ENCODE measurements at regions not wholly inside any gene's neighbourhood (a gene's known extent, or its start where the extent isn't known, plus 50 kb on each side); places are given as distances from the start of the nearest gene placed in this dataset.

DNA sequence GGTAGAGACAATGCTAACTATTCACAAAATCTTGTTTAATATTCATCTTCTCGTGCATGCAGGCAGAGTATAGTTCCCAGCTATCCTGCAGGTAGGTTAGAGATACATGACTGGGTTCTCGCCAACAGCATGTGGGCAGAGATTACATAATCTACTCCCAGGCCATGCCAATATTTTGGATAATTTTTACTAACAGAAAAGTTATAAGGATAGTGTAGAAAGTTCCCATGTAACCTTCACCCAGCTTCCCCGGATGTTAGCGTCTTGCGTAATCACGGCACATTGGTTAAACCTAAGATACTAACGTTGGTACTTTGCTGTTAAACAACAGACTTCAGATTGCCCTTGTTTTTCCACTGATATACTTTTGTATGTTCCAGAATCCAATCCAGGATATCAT, 215.5 kb upstream of the LARGE1 start:
- no peak for DNase-seq (ENCODE audit: low read depth in 2 of 2)

DNA sequence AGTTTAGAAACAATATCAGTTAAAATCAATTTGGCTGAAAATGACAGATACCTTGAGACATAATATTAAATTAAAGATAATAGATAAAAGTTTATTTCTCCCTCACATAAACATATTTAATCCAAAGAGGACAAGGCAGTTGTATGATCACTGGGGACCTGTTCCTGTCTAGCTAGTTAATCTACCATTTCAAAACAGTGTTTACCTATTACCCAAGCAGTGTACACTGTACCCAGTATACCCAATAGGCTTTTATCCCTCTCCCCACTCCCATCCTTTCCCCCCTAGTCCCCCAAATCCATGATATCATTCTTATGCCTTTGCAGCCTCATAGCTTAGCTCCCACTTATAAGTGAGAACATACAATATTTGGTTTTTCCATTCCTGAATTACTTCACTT, 229.7 kb upstream of the LARGE1 start:
- no peak for DNase-seq (ENCODE audit: low read depth in 2 of 2)

DNA sequence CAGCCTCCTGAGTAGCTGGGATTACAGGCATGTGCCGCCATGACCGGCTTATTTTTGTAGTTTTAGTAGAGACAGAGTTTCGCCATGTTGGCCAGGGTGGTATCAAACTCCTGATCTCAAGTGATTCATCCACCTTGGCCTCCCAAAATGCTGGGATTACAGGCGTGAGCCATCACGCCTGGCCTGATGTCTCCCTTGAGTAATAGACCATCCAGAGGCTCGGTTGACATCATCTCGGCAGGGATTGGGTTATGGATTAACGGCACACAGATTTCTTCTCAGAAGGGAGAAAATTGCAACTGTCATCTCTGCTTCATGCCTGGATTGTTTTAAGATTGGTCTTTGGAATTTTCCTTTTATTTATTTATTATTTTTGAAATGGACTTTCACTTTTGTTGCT, 239.2 kb upstream of the LARGE1 start:
- no peak for DNase-seq (ENCODE audit: low read depth in 2 of 2)

DNA sequence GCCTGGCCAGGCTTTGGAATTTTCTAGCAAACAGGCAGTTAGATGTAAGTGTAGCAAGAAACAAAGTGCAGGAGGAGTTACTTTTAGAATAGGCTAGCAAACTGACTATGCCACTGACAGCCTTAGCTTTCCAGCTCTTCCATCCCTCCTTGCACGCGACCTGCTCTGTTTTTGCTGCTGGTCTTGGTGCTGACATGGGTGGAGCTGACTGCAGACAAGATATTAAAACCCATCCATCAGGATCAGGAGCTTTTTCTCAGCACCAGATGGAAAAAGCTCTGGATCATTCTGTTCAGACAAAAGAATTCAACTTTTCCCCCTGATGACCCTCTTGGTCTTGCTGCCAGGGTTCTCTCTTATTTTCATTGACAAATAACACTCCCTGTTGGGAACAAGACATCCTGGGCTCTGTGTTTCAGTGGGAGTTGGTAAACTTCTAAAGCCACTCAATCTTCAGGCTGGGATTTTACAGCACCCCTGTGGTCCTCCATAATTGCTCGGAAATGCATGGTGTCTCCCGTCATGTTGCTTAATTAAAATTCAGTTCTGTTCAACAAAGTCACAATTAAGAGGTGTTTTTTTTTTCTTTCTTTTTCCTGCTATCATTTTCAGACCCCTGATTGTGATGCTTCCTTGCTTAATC, 240.0 kb upstream of the LARGE1 start:
- no peak for DNase-seq (ENCODE audit: low read depth in 2 of 2)

DNA sequence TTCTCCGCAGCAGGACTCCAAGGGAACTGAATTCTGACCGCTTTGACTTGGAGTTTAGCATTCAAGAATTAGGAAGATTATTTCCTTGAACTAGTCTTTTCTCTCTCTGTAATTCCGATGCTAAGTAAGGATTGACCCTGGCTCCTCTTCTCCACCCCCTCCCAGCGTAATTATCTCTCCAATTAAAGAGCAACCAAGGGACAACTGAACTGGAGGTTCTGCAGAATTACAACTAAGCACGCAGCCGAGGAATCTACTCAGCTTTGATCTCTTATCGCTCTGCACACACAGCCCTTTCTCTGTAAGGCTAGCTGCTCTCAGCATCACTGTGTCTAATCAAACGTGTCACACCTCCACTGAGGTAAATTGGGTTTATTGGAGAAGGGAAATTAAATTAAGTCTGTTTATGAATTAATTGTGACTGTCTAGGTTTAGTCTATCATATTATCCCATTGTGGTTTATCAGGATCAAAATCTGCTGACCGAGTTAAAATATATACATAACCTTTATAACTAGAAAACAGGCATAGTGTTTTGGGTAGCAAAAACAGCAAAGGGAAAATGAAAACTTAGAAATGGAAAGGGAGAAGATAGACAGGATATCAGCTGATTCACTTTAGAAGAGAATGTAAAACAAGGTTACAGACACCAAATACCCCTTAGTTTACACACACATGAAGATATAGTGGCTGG, 241.3 kb upstream of the LARGE1 start:
- DNase-seq (ENCODE audit: low read depth in 2 of 2) = no peak

DNA sequence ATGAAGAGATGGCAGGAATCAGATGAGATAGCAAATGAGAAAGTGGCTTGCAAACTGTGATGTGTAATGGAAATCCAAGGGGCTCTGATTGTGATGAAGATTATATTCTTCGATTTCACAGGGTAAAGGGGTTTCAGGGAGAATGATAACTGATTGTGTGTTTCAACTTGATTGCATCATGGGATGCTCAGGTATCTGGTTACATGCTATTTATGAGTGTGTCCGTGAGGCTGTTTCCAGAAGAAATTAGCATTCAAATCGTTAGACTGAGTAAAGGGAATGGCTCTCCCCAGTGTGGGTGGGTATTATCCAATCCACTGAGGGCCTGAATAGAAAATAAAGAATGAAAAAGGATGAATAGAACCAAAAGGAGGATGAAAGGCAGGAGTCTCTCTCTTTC, 278.7 kb upstream of the LARGE1 start:
- no peak for DNase-seq (ENCODE audit: low read depth in 2 of 2)

DNA sequence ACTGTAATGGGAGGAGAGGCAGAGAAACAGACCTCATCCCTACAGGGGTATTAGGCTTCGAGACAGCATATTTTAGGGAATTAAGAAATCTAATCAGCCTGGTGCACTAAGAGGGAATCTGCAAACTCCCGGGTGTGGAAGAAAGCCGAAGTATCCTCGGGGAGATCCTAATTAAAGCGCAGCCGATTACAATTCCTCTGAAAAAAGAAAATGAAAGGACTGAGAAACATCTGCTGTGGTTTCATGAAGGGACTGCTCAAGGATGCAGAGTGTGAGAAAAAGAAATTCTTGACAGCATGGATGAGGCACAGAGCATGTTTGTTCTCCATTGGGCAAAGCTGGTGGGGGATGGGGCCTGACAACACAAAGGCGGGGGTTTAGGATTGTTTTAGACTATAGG, 290.0 kb upstream of the LARGE1 start:
- no peak for DNase-seq (ENCODE audit: low read depth in 2 of 2)

DNA sequence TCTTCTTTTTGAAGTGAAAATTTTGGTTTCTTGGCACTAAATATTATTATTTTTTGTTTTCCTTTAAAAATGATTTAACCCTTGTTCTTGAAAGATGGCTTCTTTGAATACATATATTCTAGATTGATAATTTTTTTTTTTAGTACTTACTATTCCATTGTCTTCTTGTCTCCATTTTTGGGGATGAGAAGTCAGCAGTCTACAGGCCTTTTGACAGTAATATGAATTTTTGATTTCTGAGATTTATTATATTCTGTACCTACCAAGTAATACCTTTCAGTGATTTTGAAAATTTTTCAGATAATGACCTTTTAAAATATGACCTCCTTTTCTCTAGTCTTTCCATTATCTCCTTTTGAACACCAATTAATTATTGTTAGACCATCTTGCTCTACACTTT, 294.1 kb upstream of the LARGE1 start:
- no peak for DNase-seq (ENCODE audit: low read depth in 2 of 2)

DNA sequence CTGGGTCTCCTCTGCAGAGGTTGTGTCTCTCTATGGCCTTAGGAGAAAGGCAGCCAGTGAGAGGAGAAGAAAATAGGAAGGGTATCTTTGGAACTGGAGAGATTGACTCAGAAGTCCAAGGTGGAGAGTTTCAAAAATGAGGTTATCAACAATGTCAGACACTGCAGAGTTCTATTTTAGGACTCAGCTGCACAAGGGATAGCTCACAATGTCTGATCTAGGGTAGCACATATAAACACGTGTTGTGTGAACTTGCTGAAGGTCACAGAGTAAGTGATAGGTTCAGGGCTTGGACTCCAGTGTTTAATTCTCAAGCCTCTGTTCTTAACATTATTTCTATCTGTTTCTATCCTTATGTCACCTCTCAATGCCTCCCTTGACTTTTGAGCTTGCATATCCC, 305.0 kb upstream of the LARGE1 start:
- no peak for DNase-seq (ENCODE audit: low read depth in 2 of 2)

DNA sequence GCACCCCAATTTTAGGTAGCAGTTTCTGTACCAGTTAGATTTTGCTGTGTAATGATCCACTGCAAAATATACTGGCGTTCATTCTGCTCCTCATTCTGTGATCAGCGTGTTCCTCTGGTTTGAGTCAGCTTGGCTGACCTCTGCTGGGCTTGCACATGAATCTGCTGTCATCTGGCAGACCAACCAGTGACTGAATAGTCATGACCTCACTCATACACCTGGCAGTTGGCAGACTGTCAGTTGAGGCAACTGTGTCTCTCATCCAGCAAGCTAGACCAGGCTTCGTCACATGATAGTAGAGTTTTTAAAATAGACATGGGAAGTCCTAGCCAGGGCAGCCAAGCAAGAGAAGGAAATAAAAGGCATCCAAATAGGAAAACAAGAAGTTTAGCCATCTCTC, 316.3 kb upstream of the LARGE1 start:
- DNase-seq (ENCODE audit: low read depth in 2 of 2) = no peak

DNA sequence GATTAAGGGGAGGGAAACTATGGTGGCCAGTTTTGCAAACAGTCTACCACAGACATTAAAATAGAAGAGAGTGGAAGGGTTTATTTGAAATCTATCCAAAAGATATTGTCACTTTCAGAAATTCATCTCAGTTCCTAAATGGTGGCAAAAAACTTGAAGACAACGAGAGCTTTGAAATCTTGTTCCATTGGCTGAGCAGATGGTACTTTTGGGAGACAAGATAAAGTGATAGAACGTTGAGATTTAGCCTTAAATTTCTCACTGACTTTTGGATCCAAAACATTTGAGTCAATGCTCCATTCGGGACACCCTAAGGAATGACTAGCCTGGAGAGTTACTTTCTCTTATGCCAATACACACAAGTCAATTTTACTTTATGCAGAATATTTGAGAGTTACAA, 319.1 kb upstream of the LARGE1 start:
- no peak for DNase-seq (ENCODE audit: low read depth in 2 of 2)

DNA sequence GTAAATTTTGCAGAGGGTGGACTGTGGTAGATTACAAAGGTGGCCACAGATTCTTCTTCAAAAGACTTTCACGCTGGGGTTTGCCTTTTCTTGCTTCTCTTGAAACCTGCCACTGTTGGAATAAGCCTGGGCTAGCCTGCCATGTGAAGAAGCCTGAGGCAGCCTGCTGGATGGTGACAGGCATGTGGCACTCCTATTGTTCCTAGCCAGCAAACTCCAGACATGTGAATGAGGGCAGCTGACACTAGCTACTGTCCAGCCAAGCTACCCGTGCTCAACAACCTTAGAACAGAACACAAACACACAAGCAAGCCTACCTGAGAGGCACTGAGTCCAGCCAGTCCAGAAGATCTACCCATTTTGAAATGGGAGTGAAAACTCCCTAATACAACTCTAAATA, 322.7 kb upstream of the LARGE1 start:
- no peak for DNase-seq (ENCODE audit: low read depth in 2 of 2)

DNA sequence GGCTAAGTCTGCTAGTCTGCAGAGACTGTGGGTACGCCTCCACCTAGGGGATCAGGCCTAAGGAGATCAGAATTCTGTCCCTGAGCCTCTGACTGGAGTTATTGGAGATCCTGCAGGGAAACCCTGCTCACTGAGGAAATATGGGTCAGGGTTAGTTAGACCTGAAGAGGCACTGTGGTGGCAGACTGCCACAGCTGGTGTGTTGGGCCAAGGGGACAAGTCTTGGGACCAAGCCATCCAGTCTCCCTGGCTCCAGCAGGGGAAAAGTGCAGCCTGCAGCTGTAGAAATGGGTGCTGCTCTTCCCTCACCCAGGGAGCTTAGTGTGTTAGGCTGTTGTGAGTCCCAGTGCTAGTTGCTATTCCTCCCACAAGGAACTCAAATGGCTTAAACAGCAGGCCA, 334.8 kb upstream of the LARGE1 start:
- no peak for DNase-seq (ENCODE audit: low read depth in 2 of 2)

DNA sequence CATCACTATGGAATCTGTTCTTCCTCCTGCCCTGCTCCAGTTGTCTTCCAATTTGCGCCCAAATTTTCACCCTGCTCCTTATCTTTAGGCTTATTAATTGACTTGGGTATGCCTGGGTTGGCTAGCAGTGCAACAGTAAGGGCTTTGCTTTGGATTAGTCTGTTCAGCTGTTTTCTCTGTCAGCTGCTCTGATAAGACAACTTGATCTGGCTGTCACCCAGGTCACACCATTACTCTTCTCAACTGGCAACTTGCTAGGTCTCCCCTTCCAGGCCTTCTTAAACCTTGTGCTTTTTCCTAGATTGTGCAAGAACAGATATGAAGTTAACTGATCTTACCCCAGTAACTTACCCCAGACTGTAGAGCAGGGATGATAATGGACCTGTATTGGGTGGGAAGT, 357.8 kb upstream of the LARGE1 start:
- no peak for DNase-seq (ENCODE audit: low read depth in 2 of 2)

DNA sequence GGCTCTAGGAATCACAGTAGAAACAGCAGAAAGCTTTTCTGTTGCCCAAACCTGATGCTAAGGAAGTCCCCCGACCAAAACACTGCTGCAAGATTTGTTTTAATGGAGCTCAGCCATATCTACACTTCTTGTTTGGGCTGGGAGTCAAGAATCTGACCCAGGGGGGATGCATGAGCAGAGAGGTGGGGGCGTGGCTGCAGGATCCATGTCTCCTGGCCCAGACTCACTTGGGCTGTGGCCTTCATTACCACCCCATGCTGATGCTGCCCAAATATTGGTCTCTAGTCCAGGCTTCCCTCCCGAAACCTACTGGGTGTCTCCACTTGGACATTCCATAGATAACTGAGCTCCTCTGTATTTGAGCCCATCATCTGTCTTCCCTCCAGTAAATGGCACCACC, 361.5 kb upstream of the LARGE1 start:
- no peak for DNase-seq (ENCODE audit: low read depth in 2 of 2)

DNA sequence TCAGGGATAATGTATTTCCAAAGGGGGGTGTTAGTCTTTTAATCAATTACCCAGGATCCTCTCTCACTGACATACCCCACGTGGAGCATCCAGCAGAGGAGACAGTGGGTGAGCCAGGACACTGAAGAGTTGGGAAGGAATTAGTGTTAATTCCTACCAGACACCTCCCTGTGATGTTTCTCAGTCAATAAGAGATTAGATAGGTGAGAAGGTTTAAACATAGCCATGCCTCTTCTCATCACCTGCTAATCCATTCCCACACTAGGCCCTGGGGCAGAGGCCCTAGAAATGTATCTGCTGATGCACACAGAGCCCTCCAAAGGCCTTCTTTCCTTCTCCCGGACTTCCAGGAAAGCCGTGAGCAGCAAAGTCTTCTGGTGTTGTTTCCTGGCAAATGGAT, 363.6 kb upstream of the LARGE1 start:
- DNase-seq (ENCODE audit: low read depth in 2 of 2) = no peak

DNA sequence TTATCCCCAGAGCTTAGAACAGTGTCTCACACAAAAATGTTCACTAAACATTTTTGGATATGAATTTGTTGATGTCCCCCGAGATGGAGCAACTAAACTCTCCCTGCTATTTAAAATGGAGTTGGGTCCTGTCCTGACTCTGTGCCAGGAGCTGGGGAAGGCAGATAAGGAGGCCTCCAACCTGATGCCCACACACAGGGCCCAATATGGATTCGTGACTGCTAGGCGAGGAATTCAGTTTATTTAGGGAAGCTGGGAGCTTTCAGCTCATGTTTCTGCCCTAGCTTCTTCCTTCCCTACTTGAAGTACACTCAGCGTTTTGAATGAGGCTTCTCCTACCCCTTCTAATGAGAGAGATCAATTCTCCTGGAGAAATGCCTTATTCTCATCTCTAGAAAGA, 373.0 kb upstream of the LARGE1 start:
- no peak for DNase-seq (ENCODE audit: low read depth in 2 of 2)

DNA sequence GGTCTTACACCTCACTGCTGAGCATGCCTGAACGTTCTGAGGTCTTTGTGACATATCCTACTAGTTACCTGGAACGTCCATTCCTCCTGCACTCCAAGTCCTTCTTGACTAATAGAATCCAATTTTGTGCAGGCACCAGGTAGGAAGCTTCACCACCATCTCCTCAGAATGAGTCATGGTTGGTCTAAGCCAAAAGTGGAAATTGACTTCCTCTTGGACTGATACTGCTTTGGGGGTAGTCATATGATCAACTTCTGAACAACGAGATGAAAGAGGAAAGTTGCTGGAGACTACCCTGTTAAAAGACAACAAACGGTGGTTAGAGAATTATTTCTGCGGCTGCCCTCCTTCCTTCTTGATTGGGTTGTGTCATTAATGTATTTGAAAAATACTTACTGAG, 374.2 kb upstream of the LARGE1 start:
- no peak for DNase-seq (ENCODE audit: low read depth in 2 of 2)

DNA sequence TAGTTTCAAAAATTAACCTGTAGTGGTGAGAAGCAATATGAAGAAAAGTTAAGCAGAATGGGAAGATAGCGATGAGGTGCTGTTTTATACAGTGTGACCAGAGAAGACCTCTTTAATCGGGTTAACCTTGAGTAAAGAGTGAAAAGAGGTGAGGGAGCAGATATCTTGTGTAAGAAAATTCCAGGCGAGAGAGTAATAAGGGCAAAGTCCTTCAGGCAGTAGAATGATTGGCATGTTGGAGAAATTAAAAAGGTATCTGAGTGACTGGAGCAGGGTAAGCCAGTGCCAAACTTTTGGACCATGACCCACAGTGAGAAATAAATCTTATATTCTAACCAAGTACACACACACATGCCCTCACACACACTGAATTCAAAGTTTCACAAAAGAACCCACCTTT, 374.7 kb upstream of the LARGE1 start:
- no peak for DNase-seq (ENCODE audit: low read depth in 2 of 2)

DNA sequence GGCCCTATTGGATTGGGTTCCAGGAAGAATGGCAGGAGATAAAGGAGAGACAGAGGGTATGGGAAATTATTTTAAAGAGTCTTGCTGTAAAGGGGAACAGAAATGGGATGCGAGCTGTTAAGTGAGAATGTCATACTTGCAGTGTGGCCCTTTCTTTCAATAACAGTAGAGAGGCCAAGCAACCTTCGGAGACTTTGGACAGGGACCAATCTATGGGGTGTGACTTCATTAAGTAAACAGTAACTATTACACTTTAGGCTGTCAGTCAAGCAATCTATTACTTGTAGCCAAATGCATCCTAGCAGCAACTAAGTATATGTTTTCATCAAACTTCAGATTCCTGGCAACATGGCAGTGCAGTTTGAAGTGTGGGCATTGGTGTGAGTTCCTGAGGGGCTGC, 376.2 kb upstream of the LARGE1 start:
- DNase-seq (ENCODE audit: low read depth in 2 of 2) = no peak

DNA sequence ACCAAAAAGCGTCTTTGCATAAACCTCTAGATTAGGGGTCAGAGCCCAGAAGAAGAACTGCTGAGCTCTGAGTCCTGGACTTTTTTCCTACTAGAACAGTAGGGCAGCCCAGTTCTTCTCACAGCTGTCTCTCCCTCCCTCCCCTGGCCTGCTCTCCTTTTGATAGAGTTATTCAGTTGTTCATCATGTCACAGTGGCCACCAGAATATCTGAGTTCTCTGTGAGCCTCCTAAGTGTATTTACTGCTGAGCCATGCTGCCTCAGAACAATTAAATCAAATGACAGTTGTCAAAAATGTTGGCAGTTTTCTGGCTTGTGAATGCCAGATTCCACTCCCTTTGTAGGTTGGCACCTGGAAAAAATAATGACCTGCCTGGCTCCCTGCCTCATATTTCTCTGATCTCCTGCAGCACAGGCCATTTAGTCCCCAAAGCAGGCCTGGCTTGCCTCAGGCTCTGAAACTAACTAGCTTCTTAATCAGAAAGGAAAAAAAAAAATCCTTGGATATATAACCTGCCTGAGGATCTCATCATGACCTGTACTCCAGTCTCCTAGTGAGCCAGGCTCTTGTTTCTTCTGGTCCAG, 377.4 kb upstream of the LARGE1 start:
- no peak for DNase-seq (ENCODE audit: low read depth in 2 of 2)

DNA sequence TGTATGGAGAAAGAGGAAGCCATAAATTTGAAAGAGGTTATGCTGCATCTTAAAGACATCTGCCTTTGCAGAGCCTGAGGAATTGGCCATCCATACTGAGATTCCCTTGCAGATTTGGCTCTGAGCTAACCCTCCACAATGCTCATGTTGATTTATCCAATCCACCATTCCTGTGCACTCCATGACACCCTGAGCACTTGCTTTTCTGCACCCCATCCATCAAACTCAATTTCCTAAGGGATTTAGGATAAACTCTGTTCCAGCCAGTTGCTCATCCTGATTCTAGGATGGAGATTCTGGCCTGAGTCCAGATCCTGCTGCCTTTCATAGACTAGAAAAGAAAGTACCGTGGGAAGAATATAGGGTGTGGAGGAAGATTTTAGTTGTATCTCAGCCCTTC, 379.2 kb upstream of the LARGE1 start:
- no peak for DNase-seq (ENCODE audit: low read depth in 2 of 2)

DNA sequence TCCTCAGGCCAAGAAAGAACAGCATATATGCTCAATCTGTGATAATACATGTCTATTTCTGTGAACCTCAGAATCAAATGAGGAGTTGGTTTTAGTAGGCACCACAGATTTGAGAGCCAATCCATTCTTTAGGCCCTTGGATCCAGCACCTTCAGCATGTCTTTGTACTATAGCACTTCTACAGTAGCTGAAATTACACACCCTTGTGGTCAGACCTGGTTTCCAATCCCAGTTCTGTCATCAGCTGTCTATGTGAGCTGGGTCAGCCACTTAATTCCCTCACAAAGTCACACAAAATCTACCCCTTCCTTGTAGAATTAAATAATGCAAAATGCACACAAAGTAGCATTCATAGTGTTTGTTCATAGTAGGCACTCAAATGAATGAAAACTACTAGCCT, 381.3 kb upstream of the LARGE1 start:
- DNase-seq (ENCODE audit: low read depth in 2 of 2) = no peak

DNA sequence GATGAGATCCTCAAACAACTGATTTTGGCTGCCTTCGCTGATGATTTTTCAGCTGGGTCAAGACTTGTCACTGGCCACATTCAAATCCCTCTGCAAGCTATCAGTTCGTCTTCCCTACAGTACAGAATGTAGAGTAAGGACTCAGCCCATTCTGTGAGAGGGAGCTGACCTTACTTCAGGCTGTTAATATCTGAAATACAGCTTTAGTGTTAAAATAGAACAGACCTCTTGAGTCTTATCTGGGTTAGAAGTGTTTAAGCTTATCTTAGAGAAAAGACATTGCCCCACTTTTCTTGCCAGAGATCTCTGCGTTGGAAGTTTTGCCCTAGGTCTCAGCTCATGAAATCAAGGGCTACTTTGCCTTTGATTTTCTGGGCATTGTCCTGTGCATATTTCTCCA, 383.4 kb upstream of the LARGE1 start:
- DNase-seq (ENCODE audit: low read depth in 2 of 2) = no peak
